Activated CD4-positive, alpha-beta T cell treated with anti-CD3 and anti-CD28 coated beads, Interleukin-2, amount 50 U/mL, for 1 hour (primary cell): ENCODE measurements at regions not wholly inside any gene's neighbourhood (a gene's known extent, or its start where the extent isn't known, plus 50 kb on each side); places are given as distances from the start of the nearest gene placed in this dataset.
"Not testable (repeated sequence)": the region's sequence is repeated elsewhere in the genome, so short reads cannot be mapped to it uniquely, and the experiment has no call there.

Experiments
- DNase-seq: peaks from one replicate; pipeline ENCODE4 v3.0.0-alpha.2; 2020

GRCh38 chr1:173300061-173301044 is 93.2 kb upstream of the TNFSF4 start:
- no peak for DNase-seq

GRCh38 chr1:173301507-173301906 is 94.4 kb upstream of the TNFSF4 start:
- DNase-seq = no peak

- no peak for DNase-seq
Measured at GRCh38 chr1:173302366-173302765, 95.2 kb upstream of the TNFSF4 start.

GRCh38 chr1:173302890-173303829 is 96.0 kb upstream of the TNFSF4 start:
- DNase-seq = no peak

- DNase-seq = no peak
Measured at GRCh38 chr1:173303984-173304383, 96.9 kb upstream of the TNFSF4 start.

- no peak for DNase-seq
Measured at GRCh38 chr1:173304529-173305227, 97.5 kb upstream of the TNFSF4 start.

- DNase-seq = no peak
Measured at GRCh38 chr1:173307845-173308244, 100.7 kb upstream of the TNFSF4 start.

GRCh38 chr1:173314656-173315055 is 107.5 kb upstream of the TNFSF4 start:
- DNase-seq = no peak

- DNase-seq = no peak
Measured at GRCh38 chr1:173315296-173315695, 108.2 kb upstream of the TNFSF4 start.

- no peak for DNase-seq
Measured at GRCh38 chr1:173318788-173319187, 111.7 kb upstream of the TNFSF4 start.

GRCh38 chr1:173324352-173324751 is 117.2 kb upstream of the TNFSF4 start:
- DNase-seq = not testable (repeated sequence)

GRCh38 chr1:173327987-173328386 is 120.9 kb upstream of the TNFSF4 start:
- DNase-seq = not testable (repeated sequence)

- DNase-seq = no peak
Measured at GRCh38 chr1:173328961-173329360, 121.8 kb upstream of the TNFSF4 start.

GRCh38 chr1:173329726-173330125 is 122.6 kb upstream of the TNFSF4 start:
- no peak for DNase-seq

- DNase-seq = no peak
Measured at GRCh38 chr1:173330149-173330951, 123.2 kb upstream of the TNFSF4 start.

- DNase-seq = not testable (repeated sequence)
Measured at GRCh38 chr1:173330952-173331548, 123.9 kb upstream of the TNFSF4 start.

GRCh38 chr1:173332026-173332425 is 124.9 kb upstream of the TNFSF4 start:
- DNase-seq = no peak

- DNase-seq = no peak
Measured at GRCh38 chr1:173333581-173333980, 126.5 kb upstream of the TNFSF4 start.

- no peak for DNase-seq
Measured at GRCh38 chr1:173337126-173337525, 130.0 kb upstream of the TNFSF4 start.

GRCh38 chr1:173341307-173341706 is 134.2 kb upstream of the TNFSF4 start:
- DNase-seq = no peak

GRCh38 chr1:173341971-173342370 is 134.8 kb upstream of the TNFSF4 start:
- no peak for DNase-seq

- no peak for DNase-seq
Measured at GRCh38 chr1:173342736-173343135, 134.4 kb upstream of the PRDX6 start.
